LNCAP (cell line): ENCODE measurements at regions not wholly inside any gene's neighbourhood (a gene's known extent, or its start where the extent isn't known, plus 50 kb on each side); places are given as distances from the start of the nearest gene placed in this dataset.

Experiments
- CTCF ChIP-seq: fragments of 450-650 bp; IDR thresholded peaks from 2 replicates; pipeline ENCODE4 v1.5.1; 2017; ENCODE audit warnings: mild to moderate bottlenecking

GRCh38 chr2:4662161-4662779 is 958.9 kb downstream of the DCDC2C start:
- no peak for TF ChIP-seq CTCF

- no peak for TF ChIP-seq CTCF
Observed at GRCh38 chr2:4668381-4668780, 965.0 kb downstream of the DCDC2C start.

GRCh38 chr2:4670331-4670730 is 967.0 kb downstream of the DCDC2C start:
- TF ChIP-seq CTCF: no peak

GRCh38 chr2:4673025-4673489 is 969.7 kb downstream of the DCDC2C start:
- TF ChIP-seq CTCF: no peak

- no peak for TF ChIP-seq CTCF
Observed at GRCh38 chr2:4674007-4674406, 970.6 kb downstream of the DCDC2C start.

GRCh38 chr2:4675295-4675694 is 971.9 kb downstream of the DCDC2C start:
- TF ChIP-seq CTCF: no peak

- no peak for TF ChIP-seq CTCF
Observed at GRCh38 chr2:4678927-4679326, 975.6 kb downstream of the DCDC2C start.

GRCh38 chr2:4679391-4679790 is 976.0 kb downstream of the DCDC2C start:
- no peak for TF ChIP-seq CTCF
